ENCODE measurements at regions not wholly inside any gene's neighbourhood (a gene's known extent, or its start where the extent isn't known, plus 50 kb on each side); places are given as distances from the start of the nearest gene placed in this dataset.

- in situ Hi-C loops (cut with HindIII; ENCODE audit: extremely low pct_ligation_motif_present, low pct_unique_long_range_greater_than_20kb), result loop anchor here (10.0 kb wide), 1 partner anchor 169 kb away; no protein-coding TSS in a partner anchor
- intact Hi-C loops (cut with micrococcal nuclease; ENCODE audit: unreplicated experiment), result loop anchor here (1.0 kb wide), 1 partner anchor 169 kb away; no protein-coding TSS in a partner anchor
Measured at GRCh38 chr13:70795484-70795883, 687.2 kb upstream of the KLHL1 start.

GRCh38 chr13:70792121-70792520, 683.9 kb upstream of the KLHL1 start:
- no peak overlapping the region for H3K4me2 ChIP-seq (ENCODE audit: low read depth, low read length)
- no peak overlapping the region for H3K27ac ChIP-seq (ENCODE audit: extremely low read length, insufficient read depth, low read length)
- no peak overlapping the region for H3K4me3 ChIP-seq (replicated peaks in 1 of 3; ENCODE audit: insufficient read depth in 1 of 3, low read depth in 2 of 3, low read length in 3 of 3)
- no peaks in the 10 kb centered on the region for H3K27me3 ChIP-seq (ENCODE audit: control insufficient read depth in 1 of 2, insufficient read depth in 2 of 2, low read length in 2 of 2)
- WGBS (ENCODE audit: low lambda C conversion rate), result 0% methylated on average over 2 of the region's 2 CpGs
- no peak overlapping the region for H2AFZ ChIP-seq (ENCODE audit: low read length)
- CTCF ChIA-PET (ENCODE audit: low intra/inter-chr PET ratio, low total read pairs), result no interaction called here
- no peaks in the 10 kb centered on the region for H3K4me1 ChIP-seq (ENCODE audit: insufficient read depth, low read length)
- H3K79me2 ChIP-seq (ENCODE audit: insufficient read depth, low read length), result no peaks in the 10 kb centered on the region
- TF ChIP-seq STAG1 (CRISPR knock-in tag; IDR thresholded peaks at IDR 0.05) (peak; percentile 29; the same call in 1 of the 2 replicates), ZNF773 (CRISPR knock-in tag; IDR thresholded peaks at IDR 0.05; ENCODE audit: borderline replicate concordance) (no peak), CTCF (CRISPR knock-in tag; IDR thresholded peaks at IDR 0.05) (peak; percentile 21; the same call in 1 of the 2 replicates)
- ATAC-seq, result peak; percentile 71
- POLR2A ChIA-PET, result no interaction called here
- H3K9ac ChIP-seq (ENCODE audit: insufficient read depth, low read depth, low read length), result no peak overlapping the region
- H3K9me3 ChIP-seq (ENCODE audit: low read length), result no peaks in the 10 kb centered on the region
- BruUV-seq (replicated peaks), result no TSS peak
- FAIRE-seq, result no peak
- in situ Hi-C loops (cut with HindIII; ENCODE audit: extremely low pct_ligation_motif_present, low pct_unique_long_range_greater_than_20kb), result loop anchor here (10.0 kb wide), 1 partner anchor 173 kb away; no protein-coding TSS in a partner anchor
- DNase-seq (ENCODE audit: low spot score), result peak; percentile 5
- H4K20me1 ChIP-seq (ENCODE audit: insufficient read depth, low read length), result no peaks in the 10 kb centered on the region
- intact Hi-C loops (cut with micrococcal nuclease; ENCODE audit: unreplicated experiment), result no loop called here
- H3K36me3 ChIP-seq (replicated peaks in 1 of 2; ENCODE audit: control insufficient read depth in 1 of 2, insufficient read depth in 2 of 2, low read length in 2 of 2), result no peaks in the 10 kb centered on the region

More at GRCh38 chr13:70795484-70795883, 687.2 kb upstream of the KLHL1 start:
- no TSS peak for BruUV-seq (replicated peaks)
- Histone ChIP-seq H3K4me3 (replicated peaks in 1 of 3; ENCODE audit: insufficient read depth in 1 of 3, low read depth in 2 of 3, low read length in 3 of 3) (no peak overlapping the region), H3K36me3 (replicated peaks in 1 of 2; ENCODE audit: control insufficient read depth in 1 of 2, insufficient read depth in 2 of 2, low read length in 2 of 2) (no peaks in the 10 kb centered on the region), H3K4me1 (ENCODE audit: insufficient read depth, low read length) (no peaks in the 10 kb centered on the region), H3K4me2 (ENCODE audit: low read depth, low read length) (no peak overlapping the region), H2AFZ (ENCODE audit: low read length) (no peak overlapping the region), H3K79me2 (ENCODE audit: insufficient read depth, low read length) (no peaks in the 10 kb centered on the region), H3K9me3 (ENCODE audit: low read length) (no peaks in the 10 kb centered on the region), H3K27me3 (ENCODE audit: control insufficient read depth in 1 of 2, insufficient read depth in 2 of 2, low read length in 2 of 2) (no peaks in the 10 kb centered on the region), H4K20me1 (ENCODE audit: insufficient read depth, low read length) (no peaks in the 10 kb centered on the region), H3K27ac (ENCODE audit: extremely low read length, insufficient read depth, low read length) (no peak overlapping the region), H3K9ac (ENCODE audit: insufficient read depth, low read depth, low read length) (no peak overlapping the region)
- FAIRE-seq (no peak), ATAC-seq (peak; percentile 71), DNase-seq (ENCODE audit: low spot score) (peak; percentile 2)
- CTCF ChIA-PET (ENCODE audit: low intra/inter-chr PET ratio, low total read pairs), result interaction anchor here (0.9 kb wide), 1 partner anchor 169 kb away, joined by 3 read pairs; no protein-coding TSS in a partner anchor
- POLR2A ChIA-PET, result no interaction called here
- 0% methylated on average over 3 of the region's 3 CpGs for WGBS (ENCODE audit: low lambda C conversion rate)
- TF ChIP-seq, protein P1, sequence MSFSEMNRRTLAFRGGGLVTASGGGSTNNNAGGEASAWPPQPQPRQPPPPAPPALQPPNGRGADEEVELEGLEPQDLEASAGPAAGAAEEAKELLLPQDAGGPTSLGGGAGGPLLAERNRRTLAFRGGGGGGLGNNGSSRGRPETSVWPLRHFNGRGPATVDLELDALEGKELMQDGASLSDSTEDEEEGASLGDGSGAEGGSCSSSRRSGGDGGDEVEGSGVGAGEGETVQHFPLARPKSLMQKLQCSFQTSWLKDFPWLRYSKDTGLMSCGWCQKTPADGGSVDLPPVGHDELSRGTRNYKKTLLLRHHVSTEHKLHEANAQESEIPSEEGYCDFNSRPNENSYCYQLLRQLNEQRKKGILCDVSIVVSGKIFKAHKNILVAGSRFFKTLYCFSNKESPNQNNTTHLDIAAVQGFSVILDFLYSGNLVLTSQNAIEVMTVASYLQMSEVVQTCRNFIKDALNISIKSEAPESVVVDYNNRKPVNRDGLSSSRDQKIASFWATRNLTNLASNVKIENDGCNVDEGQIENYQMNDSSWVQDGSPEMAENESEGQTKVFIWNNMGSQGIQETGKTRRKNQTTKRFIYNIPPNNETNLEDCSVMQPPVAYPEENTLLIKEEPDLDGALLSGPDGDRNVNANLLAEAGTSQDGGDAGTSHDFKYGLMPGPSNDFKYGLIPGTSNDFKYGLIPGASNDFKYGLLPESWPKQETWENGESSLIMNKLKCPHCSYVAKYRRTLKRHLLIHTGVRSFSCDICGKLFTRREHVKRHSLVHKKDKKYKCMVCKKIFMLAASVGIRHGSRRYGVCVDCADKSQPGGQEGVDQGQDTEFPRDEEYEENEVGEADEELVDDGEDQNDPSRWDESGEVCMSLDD (CRISPR knock-in tag; IDR thresholded peaks at IDR 0.05; ENCODE audit: borderline replicate concordance), result no peak
- TF ChIP-seq ZNF564 (CRISPR knock-in tag; IDR thresholded peaks at IDR 0.05) (no peak), ZNF775 (CRISPR knock-in tag; IDR thresholded peaks at IDR 0.05; ENCODE audit: borderline replicate concordance) (no peak), STAG1 (CRISPR knock-in tag; IDR thresholded peaks at IDR 0.05) (peak; percentile 26), ZNF343 (CRISPR knock-in tag; IDR thresholded peaks at IDR 0.05) (no peak)
